ENCODE measurements at regions not wholly inside any gene's neighbourhood (a gene's known extent, or its start where the extent isn't known, plus 50 kb on each side); places are given as distances from the start of the nearest gene placed in this dataset.

GRCh38 chr3:31246293-31247062, 286.2 kb upstream of the STT3B start:
- no peak for DNase-seq (ENCODE audit: low spot score)
- TF ChIP-seq EZH2phosphoT487 (IDR thresholded peaks at IDR 0.05; ENCODE audit: low read depth, severe bottlenecking, unreplicated experiment): no peak
- TF ChIP-seq EZH2 (IDR thresholded peaks at IDR 0.05; ENCODE audit: borderline replicate concordance): no peak
- TF ChIP-seq CTCF (IDR thresholded peaks at IDR 0.05; ENCODE audit: poor library complexity): no peak
- H3K9me2 ChIP-seq (replicated peaks; ENCODE audit: insufficient read depth): no peaks in the 10 kb centered on the region
- H3K27ac ChIP-seq: no peak overlapping the region
- no peaks in the 10 kb centered on the region for H4K20me1 ChIP-seq (ENCODE audit: insufficient read depth, poor library complexity, severe bottlenecking)
- no peaks in the 10 kb centered on the region for H3K27me3 ChIP-seq
- H3K4me3 ChIP-seq: no peak overlapping the region
- H3K79me2 ChIP-seq: no peaks in the 10 kb centered on the region
- no peak overlapping the region for H3K4me2 ChIP-seq
- no peaks in the 10 kb centered on the region for H3K36me3 ChIP-seq (replicated peaks; ENCODE audit: insufficient read depth, low read depth)
- H3K9me3 ChIP-seq (ENCODE audit: low read depth): no peaks in the 10 kb centered on the region
- no peak overlapping the region for H2AFZ ChIP-seq
- WGBS (ENCODE audit: low lambda C conversion rate, missing lambda C conversion rate): 70% methylated on average over 2 of the region's 2 CpGs
- no peaks in the 10 kb centered on the region for H3K4me1 ChIP-seq (ENCODE audit: insufficient read depth)

- Histone ChIP-seq H3K9me2 (replicated peaks; ENCODE audit: insufficient read depth) (no peaks in the 10 kb centered on the region), H2AFZ (no peak overlapping the region), H3K36me3 (replicated peaks; ENCODE audit: insufficient read depth, low read depth) (no peaks in the 10 kb centered on the region), H3K4me3 (no peak overlapping the region), H3K4me1 (ENCODE audit: insufficient read depth) (no peaks in the 10 kb centered on the region), H3K27me3 (no peaks in the 10 kb centered on the region), H4K20me1 (ENCODE audit: insufficient read depth, poor library complexity, severe bottlenecking) (no peaks in the 10 kb centered on the region), H3K9me3 (ENCODE audit: low read depth) (no peaks in the 10 kb centered on the region), H3K27ac (no peak overlapping the region), H3K79me2 (no peaks in the 10 kb centered on the region), H3K4me2 (no peak overlapping the region)
- WGBS (ENCODE audit: low lambda C conversion rate, missing lambda C conversion rate): 100% methylated on average over 2 of the region's 2 CpGs
- no peak for DNase-seq (ENCODE audit: low spot score)
- TF ChIP-seq CTCF (IDR thresholded peaks at IDR 0.05; ENCODE audit: poor library complexity) (no peak), EZH2 (IDR thresholded peaks at IDR 0.05; ENCODE audit: borderline replicate concordance) (no peak), EZH2phosphoT487 (IDR thresholded peaks at IDR 0.05; ENCODE audit: low read depth, severe bottlenecking, unreplicated experiment) (no peak)
These were observed 285.7 kb upstream of the STT3B start for GRCh38 chr3:31247063-31247447.

GRCh38 chr3:31247850-31248562, 284.7 kb upstream of the STT3B start:
- no peak overlapping the region for H3K27ac ChIP-seq
- 43% methylated on average over 5 of the region's 5 CpGs for WGBS (ENCODE audit: low lambda C conversion rate, missing lambda C conversion rate)

More at GRCh38 chr3:31247850-31248562, 284.7 kb upstream of the STT3B start:
- TF ChIP-seq EZH2 (IDR thresholded peaks at IDR 0.05; ENCODE audit: borderline replicate concordance): no peak
- no peak for TF ChIP-seq EZH2phosphoT487 (IDR thresholded peaks at IDR 0.05; ENCODE audit: low read depth, severe bottlenecking, unreplicated experiment)
- TF ChIP-seq CTCF (IDR thresholded peaks at IDR 0.05; ENCODE audit: poor library complexity): no peak
- Histone ChIP-seq H3K79me2 (no peaks in the 10 kb centered on the region), H3K4me2 (no peak overlapping the region), H3K4me3 (no peak overlapping the region), H3K9me3 (ENCODE audit: low read depth) (no peaks in the 10 kb centered on the region), H3K9me2 (replicated peaks; ENCODE audit: insufficient read depth) (no peaks in the 10 kb centered on the region), H2AFZ (no peak overlapping the region), H3K36me3 (replicated peaks; ENCODE audit: insufficient read depth, low read depth) (no peaks in the 10 kb centered on the region), H4K20me1 (ENCODE audit: insufficient read depth, poor library complexity, severe bottlenecking) (no peaks in the 10 kb centered on the region), H3K27me3 (no peaks in the 10 kb centered on the region), H3K4me1 (ENCODE audit: insufficient read depth) (no peaks in the 10 kb centered on the region)
- DNase-seq (ENCODE audit: low spot score): peak; percentile 45
